GM21576 (cell line): ENCODE measurements at regions not wholly inside any gene's neighbourhood (a gene's known extent, or its start where the extent isn't known, plus 50 kb on each side); places are given as distances from the start of the nearest gene placed in this dataset.
A peak's percentile ranks its signal among the peaks of the same experiment; 100 is the strongest.
"Not testable (repeated sequence)": the region's sequence is repeated elsewhere in the genome, so short reads cannot be mapped to it uniquely, and the experiment has no call there.

ENCODE experiments used
- ATAC-seq: cut with Tn5 transposase; IDR thresholded peaks from one replicate; pipeline ENCODE4 v1.9.1; 2021; ENCODE audit warnings: mild to moderate bottlenecking, moderate library complexity; ENCODE audit not compliant: unreplicated experiment

DNA sequence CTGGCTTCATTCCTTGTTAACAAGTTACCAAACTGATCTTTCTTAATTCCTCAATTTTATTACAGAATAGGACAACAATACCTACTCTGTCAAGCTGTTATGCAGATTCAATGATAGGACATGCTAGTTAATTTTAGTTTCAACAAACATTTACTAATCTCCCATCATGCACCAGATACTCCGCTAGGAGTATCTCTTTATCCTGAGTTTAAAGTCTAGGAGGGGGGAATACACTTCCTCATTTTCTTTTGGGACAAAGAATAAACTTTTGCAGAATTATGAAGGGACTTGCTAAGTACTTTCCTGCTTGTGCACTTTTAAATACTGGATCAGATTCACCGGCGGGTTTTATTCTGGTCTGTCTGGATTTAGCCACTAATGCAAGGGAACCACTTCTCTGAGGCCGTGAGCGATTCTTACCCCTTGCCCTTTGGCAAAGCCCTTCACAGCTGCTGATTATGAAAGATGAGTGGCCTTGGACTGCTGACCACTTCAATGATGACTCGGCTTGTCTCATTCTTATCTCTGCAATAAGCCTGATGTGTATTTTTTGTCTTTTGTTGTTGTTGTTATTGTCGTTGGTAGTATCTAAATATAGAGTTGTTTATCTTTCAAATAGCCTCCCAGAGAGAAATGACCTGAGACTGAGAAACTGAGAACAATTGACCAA is 73.9 kb downstream of the RMI1 start:
- ATAC-seq, result no peak

DNA sequence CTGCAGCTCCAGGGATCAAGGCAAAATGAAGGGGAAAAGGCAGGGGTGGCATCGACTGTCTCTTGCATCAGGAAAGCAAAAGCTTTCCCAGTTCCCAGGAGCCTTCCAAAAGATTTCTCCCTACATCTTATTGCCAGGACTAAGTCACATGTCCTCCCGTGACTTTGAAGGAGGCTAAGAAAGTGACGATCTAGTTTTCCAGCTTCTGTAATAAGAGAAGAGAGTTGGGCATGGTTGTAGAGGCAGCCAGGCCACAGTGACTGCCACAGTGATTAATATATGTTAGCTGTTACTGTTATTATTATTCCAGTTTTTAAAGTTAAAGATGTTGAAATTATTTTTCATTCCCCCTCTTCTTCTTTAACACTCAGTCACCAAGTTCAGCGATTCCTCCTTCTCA is 77.1 kb downstream of the RMI1 start:
- ATAC-seq, result no peak

DNA sequence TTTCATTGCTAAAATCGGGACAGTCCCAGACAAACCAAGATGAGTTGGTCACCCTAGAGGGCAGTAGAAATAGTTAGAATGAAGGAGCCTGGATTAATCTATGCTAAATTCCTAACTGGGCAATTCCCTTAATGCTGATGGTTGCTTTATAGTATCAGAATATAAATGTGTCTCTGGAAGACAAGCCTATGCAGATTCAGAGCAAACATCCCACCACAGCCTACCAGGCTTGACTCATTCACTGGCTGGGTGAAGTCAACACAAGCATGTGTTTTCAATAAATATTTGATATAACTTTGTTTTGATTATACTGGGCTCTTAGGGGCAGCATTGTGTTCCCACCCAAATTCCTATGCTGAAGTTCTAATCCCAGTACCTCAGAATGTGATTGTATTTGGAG is 79.3 kb downstream of the RMI1 start:
- ATAC-seq, result no peak

DNA sequence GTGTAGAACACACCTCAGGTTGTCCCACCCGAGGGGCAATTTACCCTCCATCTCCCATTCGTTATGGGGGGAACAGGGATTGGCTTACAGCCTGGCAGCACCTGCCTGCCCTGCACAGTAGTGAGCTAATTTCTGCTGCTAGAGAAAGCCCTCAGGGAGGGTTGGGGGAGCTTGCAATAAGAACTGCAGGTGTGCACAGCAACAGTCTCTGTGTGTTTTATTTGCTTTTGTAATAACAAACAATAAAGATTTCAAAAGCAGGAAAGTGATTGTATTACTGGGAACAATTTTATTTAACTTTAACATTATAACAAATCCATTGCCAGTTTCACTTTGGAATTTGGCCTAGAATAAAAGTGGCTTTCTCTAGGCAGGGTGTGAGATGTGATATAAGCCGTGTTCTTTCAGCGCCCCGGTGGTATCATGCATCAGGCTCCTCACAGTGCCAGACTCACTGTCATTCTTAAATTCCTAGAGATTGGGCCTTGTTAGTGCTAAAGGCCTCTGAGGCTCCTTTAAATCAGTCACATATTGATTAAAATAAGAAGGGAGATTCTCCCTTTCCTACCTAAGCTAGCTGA is 81.1 kb downstream of the RMI1 start:
- ATAC-seq, result no peak

DNA sequence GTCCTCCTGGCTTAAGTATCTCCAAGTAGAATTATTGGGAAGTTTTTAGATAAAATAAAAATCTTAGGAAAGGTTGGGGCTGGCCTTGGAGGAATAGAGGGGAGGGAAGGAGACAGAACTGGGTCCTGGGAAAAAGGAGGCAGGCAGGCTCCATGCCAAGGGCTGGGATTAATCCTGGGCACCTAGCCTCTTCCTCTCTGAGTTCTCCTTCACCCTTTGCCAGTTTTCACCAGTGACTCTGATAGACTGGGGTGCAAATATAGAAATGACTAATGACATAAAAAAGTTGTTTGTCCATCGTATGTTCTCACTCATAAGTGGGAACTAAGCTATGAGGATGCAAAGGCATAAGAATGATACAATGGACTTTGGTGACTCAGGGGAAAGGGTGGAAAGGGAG is 81.9 kb downstream of the RMI1 start:
- ATAC-seq, result no peak

DNA sequence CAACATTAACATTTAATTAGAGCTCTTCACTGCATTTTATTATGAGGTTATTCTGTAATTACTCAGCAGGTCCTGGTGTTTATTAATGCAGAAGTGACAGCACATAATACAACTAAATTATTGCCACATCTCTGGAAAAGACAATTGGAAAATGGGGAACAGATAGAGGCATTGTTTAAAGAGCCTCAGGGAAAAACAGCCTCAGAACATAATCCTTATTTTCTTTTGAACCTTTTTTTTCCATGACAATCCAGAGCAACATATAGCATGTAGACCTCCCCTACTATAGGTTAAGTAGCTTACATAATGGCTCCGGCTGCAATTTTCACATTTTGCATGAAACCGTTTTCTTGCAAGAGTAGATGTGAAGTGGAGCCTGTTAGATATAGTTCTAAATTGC is 87.2 kb downstream of the RMI1 start:
- no peak for ATAC-seq

DNA sequence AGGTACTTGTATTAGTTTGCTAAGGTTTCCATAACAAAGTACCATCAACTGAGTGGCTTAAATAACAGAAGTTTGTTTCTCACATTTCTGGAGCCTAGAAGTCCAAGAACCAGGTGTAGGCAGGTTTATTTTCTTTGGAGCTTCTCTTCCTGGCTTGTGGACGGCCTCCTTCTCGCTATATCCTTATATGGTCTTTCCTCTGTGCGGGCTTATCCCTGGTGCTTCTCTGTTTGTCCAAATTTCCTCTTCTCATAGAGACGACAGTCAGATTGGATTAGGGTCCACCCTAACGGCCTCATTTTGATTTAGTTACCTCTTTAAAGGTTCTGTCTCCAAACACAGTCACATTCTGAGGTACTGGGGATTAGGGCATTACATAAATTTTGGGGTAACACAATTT is 88.3 kb downstream of the RMI1 start:
- no peak for ATAC-seq

DNA sequence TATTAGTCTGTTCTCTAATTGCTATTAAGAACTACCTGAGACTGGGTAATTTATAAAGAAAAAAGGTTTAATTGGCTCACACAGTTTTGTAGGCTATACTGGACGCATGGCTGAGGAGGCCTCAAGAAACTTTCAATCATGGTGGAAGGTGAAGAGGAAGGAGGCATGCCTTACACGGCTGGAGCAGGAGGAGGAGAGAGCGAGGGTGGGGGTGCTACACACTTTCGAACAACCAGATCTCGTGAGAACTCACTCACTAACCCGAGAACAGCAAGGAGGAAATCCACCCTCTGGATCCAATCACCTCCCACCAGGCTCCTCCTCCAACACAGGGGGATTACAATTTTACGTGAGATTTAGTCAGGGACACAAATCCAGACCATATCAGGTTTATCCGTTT is 90.0 kb downstream of the RMI1 start:
- no peak for ATAC-seq

DNA sequence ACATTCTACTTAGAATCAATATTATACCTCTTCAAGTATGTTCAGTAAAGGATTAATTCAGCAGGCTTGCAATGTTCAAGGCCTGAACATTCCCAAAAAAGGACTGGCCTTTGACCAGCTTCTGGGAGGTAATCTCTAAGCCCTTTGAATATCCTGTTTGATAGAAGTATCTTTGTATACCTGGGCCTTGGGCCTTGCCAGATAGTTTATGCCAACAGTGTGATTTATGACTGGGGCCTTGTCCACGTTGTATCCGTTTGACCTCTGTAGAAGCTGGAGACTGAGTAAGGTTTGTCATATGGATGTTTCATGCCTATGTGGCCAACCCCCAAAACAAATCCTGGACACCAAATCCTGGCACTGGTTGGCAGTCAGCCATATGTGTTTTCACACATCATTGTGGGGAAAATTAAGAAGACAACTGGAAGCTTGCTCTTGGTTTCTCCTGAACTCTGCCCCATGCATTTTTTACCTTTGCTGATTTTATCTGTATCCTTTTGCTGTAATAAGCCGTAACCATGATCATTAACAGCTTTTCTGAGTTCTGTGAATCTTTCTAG is 92.1 kb downstream of the RMI1 start:
- ATAC-seq, result no peak

DNA sequence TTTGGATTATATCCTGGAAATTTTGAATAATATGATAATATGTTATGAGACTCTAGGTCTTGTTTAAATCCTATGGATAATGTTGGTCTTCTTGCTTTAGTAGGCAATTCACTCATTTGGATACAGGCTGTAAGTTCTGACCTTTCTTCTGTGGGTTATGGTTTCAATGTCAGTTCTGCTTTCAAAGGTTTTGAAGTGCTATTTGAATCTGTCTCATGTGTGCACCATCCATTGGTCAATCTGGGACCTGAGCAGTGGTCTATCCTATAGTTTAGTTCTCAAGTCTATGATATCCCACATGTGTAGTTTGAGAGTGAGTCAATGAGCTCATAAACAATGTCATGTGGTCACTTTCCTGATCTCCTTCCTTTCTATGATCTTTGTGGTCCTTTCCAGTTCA is 94.4 kb downstream of the RMI1 start:
- no peak for ATAC-seq

DNA sequence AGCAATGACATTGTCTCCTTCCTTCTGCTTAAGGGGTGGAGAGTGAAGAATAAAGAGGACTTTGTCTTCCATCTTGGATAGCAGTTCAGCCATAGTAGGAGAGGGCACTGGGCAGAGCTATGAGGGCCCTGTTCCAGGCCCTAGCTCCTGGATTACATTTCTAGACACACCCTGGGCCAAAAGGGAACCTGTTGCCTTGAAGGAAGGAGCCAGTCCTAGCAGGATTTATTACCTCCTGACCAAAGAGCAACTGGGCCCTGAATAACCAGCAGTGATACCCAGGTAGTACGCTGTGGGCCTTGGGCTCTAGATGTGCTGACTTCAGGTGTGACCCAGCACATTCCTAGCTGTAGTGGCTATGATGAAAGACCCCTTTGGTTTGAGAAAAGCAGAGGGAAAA is 95.8 kb downstream of the RMI1 start:
- ATAC-seq, result no peak

DNA sequence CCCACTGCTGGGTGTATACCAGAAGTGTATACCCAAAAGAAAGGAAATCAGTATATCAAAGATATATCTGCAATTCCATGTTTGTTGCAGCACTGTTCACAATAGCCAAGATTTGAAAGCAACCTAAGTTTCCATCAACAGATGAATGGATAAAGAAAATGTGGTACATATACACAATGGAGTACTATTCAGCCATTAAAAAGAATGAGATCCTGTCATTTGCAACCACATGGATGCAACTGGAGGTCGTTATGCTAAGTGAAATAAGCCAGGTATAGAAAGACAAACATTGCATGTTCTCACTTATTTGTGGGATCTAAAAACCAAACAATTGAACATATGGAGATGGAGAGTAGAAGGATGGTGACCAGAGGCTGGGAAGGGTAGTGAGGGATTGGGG is 97.2 kb downstream of the RMI1 start:
- ATAC-seq, result not testable (repeated sequence)

DNA sequence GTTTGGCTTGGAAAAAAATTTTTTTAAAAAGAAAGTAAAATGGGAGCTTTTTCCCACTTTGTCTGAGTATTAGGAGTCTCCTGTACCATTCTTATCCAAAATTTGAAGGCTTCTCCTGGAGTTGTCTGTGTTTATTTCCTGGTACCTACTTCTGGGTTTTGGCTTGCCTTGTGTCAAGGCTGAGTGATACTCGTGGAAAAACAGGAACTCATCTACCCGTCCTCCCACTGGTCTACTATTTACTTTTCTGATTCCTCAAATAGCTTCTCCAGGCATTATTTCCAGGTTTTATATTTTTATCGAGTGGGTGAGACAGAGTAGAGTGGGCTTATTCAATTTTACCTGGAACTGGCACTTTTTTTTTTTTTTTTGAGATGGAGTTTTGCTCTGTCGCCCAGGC is 99.4 kb downstream of the RMI1 start:
- no peak for ATAC-seq

DNA sequence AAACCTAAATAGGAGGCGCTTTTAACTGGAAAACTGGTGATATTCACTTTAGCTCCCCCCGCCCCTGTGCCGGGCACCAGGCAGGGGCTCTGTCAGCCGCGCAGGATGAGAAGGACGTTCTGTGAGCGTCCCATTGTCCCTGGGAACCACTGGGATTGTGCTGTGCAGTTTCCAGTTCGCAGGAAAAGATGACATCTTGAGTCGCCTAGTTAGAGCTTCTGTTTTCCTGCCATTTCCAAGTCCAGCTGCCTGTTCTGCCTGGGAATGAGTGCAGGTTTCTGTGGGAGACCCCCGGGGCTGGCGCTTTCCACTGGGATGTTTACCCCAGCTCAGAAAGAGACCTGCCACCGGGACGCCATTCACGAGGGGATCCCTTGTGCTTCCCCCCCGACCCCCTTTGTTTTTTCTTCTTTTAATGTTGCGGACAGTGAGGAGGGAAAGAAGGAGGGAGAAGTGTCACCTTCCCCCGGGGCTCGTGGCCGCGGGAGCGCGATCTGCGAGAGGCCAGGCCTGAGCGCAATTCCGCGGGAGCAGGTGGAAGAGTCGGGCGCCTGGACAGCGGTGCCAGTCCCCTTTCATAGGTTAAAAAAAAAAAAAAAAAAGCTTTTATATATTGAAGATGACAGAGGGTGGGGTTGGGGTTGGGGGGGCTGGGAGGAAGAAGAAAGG is 121.5 kb downstream of the RMI1 start:
- ATAC-seq, result no peak

DNA sequence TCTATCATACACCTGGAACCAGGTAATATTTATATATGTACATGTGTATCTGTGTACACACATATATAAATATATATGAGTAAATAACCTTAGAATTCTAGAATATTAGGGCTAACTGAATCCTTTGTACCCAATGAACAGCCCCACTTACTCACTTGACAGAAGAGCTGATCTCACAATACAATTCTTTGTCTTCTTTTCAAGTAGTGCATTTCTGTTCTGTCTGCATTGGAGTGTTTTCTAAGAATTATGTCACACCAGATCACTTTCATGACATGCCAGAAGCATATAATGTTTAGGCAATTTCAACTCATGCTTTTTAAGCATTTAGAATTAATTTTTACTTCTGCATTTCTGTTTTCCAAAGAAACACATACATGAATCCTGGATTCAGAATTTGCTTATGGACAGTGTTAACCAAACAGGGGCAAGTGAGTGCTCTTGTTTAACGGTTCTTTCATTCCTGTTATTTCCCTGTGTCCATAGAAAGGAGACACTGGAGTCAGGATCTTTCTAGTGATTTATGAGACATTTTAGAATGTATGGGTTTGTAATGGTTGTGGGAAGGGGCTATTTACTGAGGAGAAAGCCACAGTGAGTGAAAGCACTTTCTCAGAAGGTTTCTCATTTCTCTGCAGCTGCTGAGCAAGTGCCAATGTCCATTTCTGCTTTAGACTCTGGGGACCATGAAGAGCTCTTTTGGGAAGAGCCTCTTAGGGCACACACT is 123.2 kb downstream of the RMI1 start:
- no peak for ATAC-seq

DNA sequence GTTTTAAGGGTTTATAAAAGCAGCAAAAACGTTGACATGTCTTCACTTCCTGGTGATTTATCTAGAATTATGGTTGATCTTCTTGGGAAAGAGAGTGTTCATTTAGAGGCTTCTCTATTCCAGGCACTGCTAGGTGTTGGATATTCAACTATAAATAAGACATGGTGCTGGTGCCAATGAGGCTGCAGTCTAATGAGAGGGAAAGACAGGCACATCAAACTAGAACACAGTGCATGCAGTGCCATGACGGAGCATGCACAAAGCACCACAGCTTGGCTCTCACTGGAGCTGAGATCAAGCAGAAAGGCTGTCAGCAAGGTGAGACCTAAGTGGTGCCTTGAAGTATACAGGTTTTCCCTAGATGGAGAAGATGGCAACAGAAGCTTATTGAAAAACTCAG is 126.5 kb downstream of the RMI1 start:
- ATAC-seq, result no peak

DNA sequence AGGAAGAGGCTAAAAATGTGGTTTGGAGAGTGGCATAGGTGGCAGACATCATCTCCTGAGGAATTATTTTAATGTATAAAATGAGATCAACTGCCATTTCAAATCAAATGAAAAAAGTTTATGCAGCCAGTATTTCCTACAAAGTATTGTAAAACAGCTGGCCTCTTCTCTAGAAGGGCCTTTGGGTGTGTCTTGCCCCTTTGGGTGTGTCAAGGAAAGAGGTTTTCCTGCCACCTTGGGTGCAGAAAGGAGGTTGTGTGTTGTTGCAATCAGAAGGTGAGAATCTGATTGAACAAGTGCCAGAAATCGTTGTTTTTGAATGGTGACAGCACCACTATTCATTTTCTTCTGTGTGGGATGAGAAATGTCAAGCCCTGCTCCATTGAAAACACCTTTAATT is 127.4 kb downstream of the RMI1 start:
- ATAC-seq, result no peak

DNA sequence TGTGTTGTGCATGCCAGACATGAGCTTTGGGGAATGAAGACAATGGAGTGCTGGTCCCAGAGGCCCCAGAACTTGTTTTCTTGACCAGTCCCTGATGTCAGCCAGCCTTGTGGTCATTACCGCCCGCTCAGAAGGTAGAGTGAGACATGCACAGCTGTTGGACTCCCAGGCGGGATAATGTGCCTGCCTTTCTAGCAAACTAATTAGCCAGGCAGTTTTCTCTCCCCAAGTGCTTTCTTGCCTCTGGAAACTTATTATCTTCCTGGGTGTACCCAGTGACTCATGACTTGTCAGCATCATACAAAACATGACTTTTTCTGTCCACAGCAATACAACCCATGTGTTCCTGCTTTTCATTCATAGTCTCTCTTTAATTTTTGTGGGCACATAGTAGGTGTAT is 131.1 kb downstream of the RMI1 start:
- no peak for ATAC-seq

DNA sequence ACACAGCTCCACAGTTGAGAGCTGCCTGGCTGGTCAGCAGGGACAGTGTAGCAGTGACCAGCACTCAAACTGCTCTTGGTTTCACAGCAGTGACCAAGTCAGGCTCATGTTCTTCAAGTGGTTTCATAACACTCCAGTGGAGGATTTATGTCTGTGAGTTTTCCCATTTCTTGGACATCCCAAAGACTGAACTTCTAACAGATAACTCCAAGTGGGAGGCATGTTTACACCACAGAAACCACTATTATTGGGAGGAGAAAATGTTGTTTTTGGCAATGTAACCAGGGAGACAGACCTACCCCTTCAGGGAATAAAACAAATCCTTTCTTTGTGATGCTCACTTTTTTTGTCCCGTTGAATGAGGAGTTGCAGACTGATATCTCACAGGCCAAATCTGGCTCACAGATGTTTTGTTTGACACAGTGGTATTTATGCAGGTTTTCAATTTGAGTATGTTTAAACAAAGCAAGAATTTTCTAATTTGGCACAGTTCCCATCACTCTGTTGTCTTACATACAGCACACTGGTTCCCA is 141.5 kb downstream of the RMI1 start:
- no peak for ATAC-seq

DNA sequence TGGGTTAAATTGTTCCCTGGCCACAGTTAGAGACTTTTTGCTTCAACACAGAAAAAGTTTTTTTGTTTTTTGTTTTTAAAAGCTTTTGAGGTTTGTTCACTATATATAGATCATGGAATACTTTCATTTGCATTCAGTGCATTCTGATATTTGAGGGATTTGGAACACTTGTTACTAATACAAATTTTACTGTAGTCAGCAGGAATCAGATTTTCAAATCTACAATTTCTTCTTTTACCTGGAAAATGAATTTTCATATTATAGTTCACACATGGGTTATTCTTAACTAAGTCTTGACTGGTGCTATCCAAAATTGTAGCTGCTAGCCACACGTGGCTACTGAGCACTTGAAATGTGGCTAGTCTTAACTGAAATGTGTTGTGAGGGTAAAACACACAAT is 142.0 kb downstream of the RMI1 start:
- ATAC-seq, result no peak

DNA sequence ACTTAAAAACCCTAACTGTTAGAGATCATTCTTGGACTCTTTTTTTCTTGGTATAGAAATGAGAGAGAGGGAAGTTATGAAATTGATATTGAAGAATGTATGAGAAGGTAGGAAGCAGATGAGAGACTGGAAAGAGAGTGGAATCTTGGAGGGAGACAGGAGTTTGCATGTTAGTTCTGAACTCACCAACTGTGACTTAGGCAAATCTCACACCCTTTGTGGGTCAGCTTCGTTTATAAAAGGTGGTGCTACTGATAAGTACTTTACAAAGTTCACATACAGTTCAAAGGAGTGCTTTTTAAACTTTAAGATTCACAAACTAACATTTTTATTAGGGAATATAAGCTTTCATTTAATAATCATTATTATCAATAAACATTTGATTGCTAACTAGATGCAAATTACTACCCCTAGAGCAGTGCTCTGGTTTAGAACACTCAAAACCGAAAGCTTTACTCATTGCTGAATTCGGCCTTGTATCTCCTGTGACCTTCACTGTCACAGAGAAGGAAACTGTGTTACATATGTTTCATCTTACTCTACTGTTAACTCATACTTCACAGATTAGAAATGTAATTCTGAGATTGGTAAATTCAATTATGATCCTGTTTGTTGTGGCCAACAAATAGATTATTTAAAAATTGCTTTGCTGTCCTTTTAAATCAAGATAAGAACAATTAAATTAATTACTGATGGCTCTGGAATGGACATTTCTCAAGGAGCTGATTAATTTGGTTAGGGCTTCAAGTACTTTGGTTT is 143.2 kb downstream of the RMI1 start:
- peak; percentile 97 for ATAC-seq
